ENCODE measurements at regions not wholly inside any gene's neighbourhood (a gene's known extent, or its start where the extent isn't known, plus 50 kb on each side); places are given as distances from the start of the nearest gene placed in this dataset.

- peaks cover 0 to 3% of the 10 kb centered on the region in 2 donors for H3K27me3 Mint-ChIP-seq
- Histone ChIP-seq H3K9me3 (ENCODE audit: control insufficient read depth in 1 of 2, low read length in 2 of 2) (no peaks in the 10 kb centered on the region), H3K36me3 (ENCODE audit: insufficient read depth, low read length) (no peaks in the 10 kb centered on the region), H3K27me3 (ENCODE audit: insufficient read depth, low read length) (no peaks in the 10 kb centered on the region), H3K27ac (ENCODE audit: low read depth, low read length) (no peak overlapping the region), H3K4me3 (ENCODE audit: low read length in 2 of 2) (no peak overlapping the region), H3K4me1 (ENCODE audit: insufficient read depth, low read length) (no peaks in the 10 kb centered on the region)
- no peak overlapping the region for H3K27ac Mint-ChIP-seq
- no peak overlapping the region for H3K4me3 Mint-ChIP-seq
- CTCF ChIA-PET (ENCODE audit: partially characterized antibody), result no interaction called here
- peaks cover 0 to 6% (median 0%) of the 10 kb centered on the region in 8 donors for H3K9me3 Mint-ChIP-seq
- H3K36me3 Mint-ChIP-seq, result no peaks in the 10 kb centered on the region
- intact Hi-C loops (cut with micrococcal nuclease), result no loop called here
- H3K4me1 Mint-ChIP-seq, result peaks cover 0 to 6% (median 0%) of the 10 kb centered on the region in 4 donors
- POLR2A ChIA-PET (ENCODE audit: partially characterized antibody), result no interaction called here
- DNase-seq, result no peak
Measured at GRCh38 chr13:106699311-106699710, 131.4 kb upstream of the ARGLU1 start.

- Histone ChIP-seq H3K4me3 (ENCODE audit: low read length in 2 of 2) (no peak overlapping the region), H3K36me3 (ENCODE audit: insufficient read depth, low read length) (no peaks in the 10 kb centered on the region), H3K9me3 (ENCODE audit: control insufficient read depth in 1 of 2, low read length in 2 of 2) (no peaks in the 10 kb centered on the region), H3K27ac (ENCODE audit: low read depth, low read length) (no peak overlapping the region), H3K27me3 (ENCODE audit: insufficient read depth, low read length) (no peaks in the 10 kb centered on the region), H3K4me1 (ENCODE audit: insufficient read depth, low read length) (no peaks in the 10 kb centered on the region)
- Mint-ChIP-seq H3K27me3 (no peaks in the 10 kb centered on the region), H3K27ac (no peak overlapping the region), H3K4me3 (no peak overlapping the region), H3K9me3 (no peaks in the 10 kb centered on the region), H3K36me3 (no peaks in the 10 kb centered on the region), H3K4me1 (peaks cover 0 to 7% (median 0%) of the 10 kb centered on the region in 4 donors)
- ChIA-PET POLR2A (ENCODE audit: partially characterized antibody) (no interaction called here), CTCF (ENCODE audit: partially characterized antibody) (no interaction called here)
- intact Hi-C loops (cut with micrococcal nuclease), result no loop called here
- no peak for DNase-seq
Measured at GRCh38 chr13:106696719-106697118, 128.8 kb upstream of the ARGLU1 start.

- Mint-ChIP-seq H3K9me3 (no peaks in the 10 kb centered on the region), H3K4me1 (peaks cover 0 to 7% (median 0%) of the 10 kb centered on the region in 4 donors), H3K4me3 (peak overlapping the region in 1 of 8 donors; percentile 11), H3K27ac (peak overlapping the region in 1 of 7 donors; percentile 20), H3K27me3 (no peaks in the 10 kb centered on the region), H3K36me3 (no peaks in the 10 kb centered on the region)
- Histone ChIP-seq H3K27me3 (ENCODE audit: insufficient read depth, low read length) (no peaks in the 10 kb centered on the region), H3K9me3 (ENCODE audit: control insufficient read depth in 1 of 2, low read length in 2 of 2) (no peaks in the 10 kb centered on the region), H3K4me3 (ENCODE audit: low read length in 2 of 2) (no peak overlapping the region), H3K36me3 (ENCODE audit: insufficient read depth, low read length) (no peaks in the 10 kb centered on the region), H3K4me1 (ENCODE audit: insufficient read depth, low read length) (no peaks in the 10 kb centered on the region), H3K27ac (ENCODE audit: low read depth, low read length) (no peak overlapping the region)
- peak in 1 of 5 donors; percentile 20 for DNase-seq
- POLR2A ChIA-PET (ENCODE audit: partially characterized antibody), result no interaction called here
- intact Hi-C loops (cut with micrococcal nuclease), result no loop called here
- CTCF ChIA-PET (ENCODE audit: partially characterized antibody), result interaction anchor here (0.5 kb wide), 1 partner anchor 32 kb away, joined by 3 read pairs; no protein-coding TSS in a partner anchor
Measured at GRCh38 chr13:106696140-106696539, 128.2 kb upstream of the ARGLU1 start.

- CTCF ChIA-PET (ENCODE audit: partially characterized antibody), result no interaction called here
- no peak overlapping the region for H3K27ac Mint-ChIP-seq
Measured at GRCh38 chr13:106695139-106695538, 127.2 kb upstream of the ARGLU1 start.

GRCh38 chr13:106691861-106692260 is 123.9 kb upstream of the ARGLU1 start:
- no peak overlapping the region for H3K27ac ChIP-seq (ENCODE audit: low read depth, low read length)
- no peaks in the 10 kb centered on the region for H3K9me3 ChIP-seq (ENCODE audit: control insufficient read depth in 1 of 2, low read length in 2 of 2)
- Mint-ChIP-seq H3K36me3 (no peaks in the 10 kb centered on the region), H3K4me1 (peaks cover 0 to 7% (median 0%) of the 10 kb centered on the region in 4 donors), H3K9me3 (no peaks in the 10 kb centered on the region), H3K27ac (no peak overlapping the region), H3K27me3 (peaks cover 0 to 1% of the 10 kb centered on the region in 2 donors), H3K4me3 (no peak overlapping the region)
- H3K36me3 ChIP-seq (ENCODE audit: insufficient read depth, low read length), result no peaks in the 10 kb centered on the region
- no peaks in the 10 kb centered on the region for H3K27me3 ChIP-seq (ENCODE audit: insufficient read depth, low read length)
- no peaks in the 10 kb centered on the region for H3K4me1 ChIP-seq (ENCODE audit: insufficient read depth, low read length)
- intact Hi-C loops (cut with micrococcal nuclease), result no loop called here
- POLR2A ChIA-PET (ENCODE audit: partially characterized antibody), result no interaction called here
- CTCF ChIA-PET (ENCODE audit: partially characterized antibody), result no interaction called here
- H3K4me3 ChIP-seq (ENCODE audit: low read length in 2 of 2), result no peak overlapping the region
- no peak for DNase-seq

More at GRCh38 chr13:106695139-106695538, 127.2 kb upstream of the ARGLU1 start:
- Histone ChIP-seq H3K4me1 (ENCODE audit: insufficient read depth, low read length) (no peaks in the 10 kb centered on the region), H3K36me3 (ENCODE audit: insufficient read depth, low read length) (no peaks in the 10 kb centered on the region), H3K4me3 (ENCODE audit: low read length in 2 of 2) (no peak overlapping the region), H3K9me3 (ENCODE audit: control insufficient read depth in 1 of 2, low read length in 2 of 2) (no peaks in the 10 kb centered on the region), H3K27ac (ENCODE audit: low read depth, low read length) (no peak overlapping the region), H3K27me3 (ENCODE audit: insufficient read depth, low read length) (no peaks in the 10 kb centered on the region)
- Mint-ChIP-seq H3K27me3 (peaks cover 0 to 1% of the 10 kb centered on the region in 2 donors), H3K4me1 (peaks cover 0 to 7% (median 0%) of the 10 kb centered on the region in 4 donors), H3K36me3 (no peaks in the 10 kb centered on the region), H3K9me3 (no peaks in the 10 kb centered on the region), H3K4me3 (no peak overlapping the region)
- POLR2A ChIA-PET (ENCODE audit: partially characterized antibody), result no interaction called here
- intact Hi-C loops (cut with micrococcal nuclease), result no loop called here
- no peak for DNase-seq

GRCh38 chr13:106691341-106691740 is 123.4 kb upstream of the ARGLU1 start:
- no peaks in the 10 kb centered on the region for H3K4me1 ChIP-seq (ENCODE audit: insufficient read depth, low read length)
- no peaks in the 10 kb centered on the region for H3K36me3 ChIP-seq (ENCODE audit: insufficient read depth, low read length)
- intact Hi-C loops (cut with micrococcal nuclease), result no loop called here
- H3K9me3 Mint-ChIP-seq, result no peaks in the 10 kb centered on the region
- H3K27ac ChIP-seq (ENCODE audit: low read depth, low read length), result no peak overlapping the region
- peaks cover 0 to 1% of the 10 kb centered on the region in 2 donors for H3K27me3 Mint-ChIP-seq
- no peak overlapping the region for H3K4me3 ChIP-seq (ENCODE audit: low read length in 2 of 2)
- H3K36me3 Mint-ChIP-seq, result no peaks in the 10 kb centered on the region
- no peak for DNase-seq
- no peak overlapping the region for H3K4me3 Mint-ChIP-seq
- POLR2A ChIA-PET (ENCODE audit: partially characterized antibody), result no interaction called here
- no peak overlapping the region for H3K27ac Mint-ChIP-seq
- H3K9me3 ChIP-seq (ENCODE audit: control insufficient read depth in 1 of 2, low read length in 2 of 2), result no peaks in the 10 kb centered on the region
- CTCF ChIA-PET (ENCODE audit: partially characterized antibody), result no interaction called here
- H3K4me1 Mint-ChIP-seq, result peaks cover 0 to 6% (median 0%) of the 10 kb centered on the region in 4 donors
- no peaks in the 10 kb centered on the region for H3K27me3 ChIP-seq (ENCODE audit: insufficient read depth, low read length)

- no peaks in the 10 kb centered on the region for H3K27me3 ChIP-seq (ENCODE audit: insufficient read depth, low read length)
- Mint-ChIP-seq H3K36me3 (no peaks in the 10 kb centered on the region), H3K4me3 (no peak overlapping the region), H3K27me3 (peaks cover 0 to 1% of the 10 kb centered on the region in 2 donors), H3K27ac (no peak overlapping the region), H3K9me3 (no peaks in the 10 kb centered on the region), H3K4me1 (peaks cover 0 to 2% (median 0%) of the 10 kb centered on the region in 4 donors)
- ChIA-PET POLR2A (ENCODE audit: partially characterized antibody) (no interaction called here), CTCF (ENCODE audit: partially characterized antibody) (no interaction called here)
- H3K36me3 ChIP-seq (ENCODE audit: insufficient read depth, low read length), result no peaks in the 10 kb centered on the region
- no peak overlapping the region for H3K27ac ChIP-seq (ENCODE audit: low read depth, low read length)
- H3K4me3 ChIP-seq (ENCODE audit: low read length in 2 of 2), result no peak overlapping the region
- no peak for DNase-seq
- intact Hi-C loops (cut with micrococcal nuclease), result no loop called here
- H3K4me1 ChIP-seq (ENCODE audit: insufficient read depth, low read length), result no peaks in the 10 kb centered on the region
- H3K9me3 ChIP-seq (ENCODE audit: control insufficient read depth in 1 of 2, low read length in 2 of 2), result no peaks in the 10 kb centered on the region
Measured at GRCh38 chr13:106690779-106691178, 122.8 kb upstream of the ARGLU1 start.

GRCh38 chr13:106689906-106690305 is 122.0 kb upstream of the ARGLU1 start:
- H3K27me3 Mint-ChIP-seq, result peaks cover 0 to 1% of the 10 kb centered on the region in 2 donors
- H3K36me3 Mint-ChIP-seq, result no peaks in the 10 kb centered on the region
- ChIA-PET CTCF (ENCODE audit: partially characterized antibody) (no interaction called here), POLR2A (ENCODE audit: partially characterized antibody) (no interaction called here)
- no peaks in the 10 kb centered on the region for H3K4me1 ChIP-seq (ENCODE audit: insufficient read depth, low read length)
- no peak overlapping the region for H3K4me3 Mint-ChIP-seq
- intact Hi-C loops (cut with micrococcal nuclease), result no loop called here
- H3K27ac Mint-ChIP-seq, result no peak overlapping the region
- H3K36me3 ChIP-seq (ENCODE audit: insufficient read depth, low read length), result no peaks in the 10 kb centered on the region
- no peaks in the 10 kb centered on the region for H3K27me3 ChIP-seq (ENCODE audit: insufficient read depth, low read length)
- H3K27ac ChIP-seq (ENCODE audit: low read depth, low read length), result no peak overlapping the region
- DNase-seq, result no peak
- no peaks in the 10 kb centered on the region for H3K9me3 ChIP-seq (ENCODE audit: control insufficient read depth in 1 of 2, low read length in 2 of 2)
- H3K4me1 Mint-ChIP-seq, result peaks cover 0 to 1% (median 0%) of the 10 kb centered on the region in 4 donors
- H3K4me3 ChIP-seq (ENCODE audit: low read length in 2 of 2), result no peak overlapping the region
- H3K9me3 Mint-ChIP-seq, result no peaks in the 10 kb centered on the region

Measured in CD4-positive, alpha-beta memory T cell (primary cell).